Endothelial cell of umbilical vein (primary cell): ENCODE measurements at regions not wholly inside any gene's neighbourhood (a gene's known extent, or its start where the extent isn't known, plus 50 kb on each side); places are given as distances from the start of the nearest gene placed in this dataset.

Experiments used
- BruUV-seq: library from RNA; stranded (reverse); fragments of 400-500 nt; replicated peaks from 2 replicates; lab custom pipeline; 2021; lab: Mats Ljungman, UMichigan
- CTCF ChIA-PET: fragments of 300-600, 350-600 bp; sonication (Branson Sonifier 250); formaldehyde crosslinking; loops from one replicate; lab custom pipeline; 2021; ENCODE audit warnings: antibody characterized with exemption, inconsistent platforms; lab: Charles Lee
- POLR2A ChIA-PET: fragments of 300-600, 350-600 bp; sonication (Branson Sonifier 250); formaldehyde crosslinking; loops from one replicate; lab custom pipeline; 2021; ENCODE audit warnings: antibody characterized with exemption, inconsistent platforms; lab: Charles Lee
- DNase-seq: peaks from one replicate; pipeline ENCODE4 v3.0.0-alpha.2; 2011; ENCODE audit warnings: low read depth, low spot score
- FAIRE-seq: peaks from 2 replicates; lab custom pipeline; 2011; peaks lifted over from hg19 to GRCh38; lab: Jason Lieb, UNC
- H2AFZ ChIP-seq: 2 replicates; pipeline ENCODE4 v1.6.0; 2012; ENCODE audit warnings: low read depth, low read length, control low read depth, inconsistent platforms
- H3K27ac ChIP-seq: 2 replicates; pipeline ENCODE4 v1.5.1; 2011; ENCODE audit warnings: low read depth, mild to moderate bottlenecking, control low read depth, low read length, moderate library complexity; ENCODE audit not compliant: insufficient read depth
- H3K27me3 ChIP-seq, 2 experiments: 2 replicates each; pipeline versions ENCODE4 v1.6.0 to v1.6.1; 2011; ENCODE audit warnings: low read length in 2 of 2, mixed read lengths in 1 of 2; ENCODE audit not compliant: control insufficient read depth in 2 of 2, insufficient read depth in 2 of 2
- H3K36me3 ChIP-seq, 2 experiments: 2 replicates in 1 of 2; 3 replicates in 1 of 2; pipeline ENCODE4 v1.5.1; 2011; ENCODE audit warnings: low read length in 2 of 2, mild to moderate bottlenecking in 1 of 2, moderate library complexity in 1 of 2; ENCODE audit not compliant: control insufficient read depth in 2 of 2, insufficient read depth in 2 of 2; ENCODE audit errors: extremely low read depth in 1 of 2
- H3K4me1 ChIP-seq: 3 replicates; pipeline ENCODE4 v1.5.1; 2011; ENCODE audit warnings: mild to moderate bottlenecking, low read length; ENCODE audit not compliant: control insufficient read depth, insufficient read depth; ENCODE audit errors: extremely low read depth
- H3K4me2 ChIP-seq: 2 replicates; pipeline ENCODE4 v1.6.1; 2011; ENCODE audit warnings: low read length, control low read depth, mixed read lengths; ENCODE audit not compliant: insufficient read depth
- H3K4me3 ChIP-seq, 3 experiments: fragments of 200-600 bp in 1 of 3; sonication (generic), shearing (Covaris generic) in 1 of 3; replicated peaks in 1 of 3; 2 replicates each; pipeline ENCODE4 v1.5.1; 2011 to 2016; ENCODE audit warnings: control low read depth in 3 of 3, low read length in 3 of 3, mild to moderate bottlenecking in 2 of 3, inconsistent platforms in 1 of 3, low read depth in 1 of 3, moderate library complexity in 1 of 3; ENCODE audit not compliant: insufficient read depth in 1 of 3
- H3K79me2 ChIP-seq: 2 replicates; pipeline ENCODE4 v1.6.0; 2012; ENCODE audit warnings: low read length, inconsistent platforms; ENCODE audit not compliant: control insufficient read depth, insufficient read depth
- H3K9ac ChIP-seq: replicated peaks from 2 replicates; pipeline ENCODE3; 2011; ENCODE audit warnings: low read length, control low read depth; ENCODE audit not compliant: insufficient read depth; ENCODE audit errors: extremely low read depth
- H3K9me1 ChIP-seq: replicated peaks from 3 replicates; pipeline ENCODE4 v1.6.0; 2011; ENCODE audit warnings: mild to moderate bottlenecking, low read length; ENCODE audit not compliant: control insufficient read depth, insufficient read depth; ENCODE audit errors: extremely low read depth
- H3K9me3 ChIP-seq: replicated peaks from 2 replicates; pipeline ENCODE4 v1.5.1; 2012; ENCODE audit warnings: low read length, inconsistent platforms; ENCODE audit not compliant: control insufficient read depth, insufficient read depth
- H4K20me1 ChIP-seq: replicated peaks from 2 replicates; pipeline ENCODE3; 2011; ENCODE audit warnings: mild to moderate bottlenecking, low read length; ENCODE audit not compliant: control insufficient read depth, insufficient read depth; ENCODE audit errors: extremely low read depth
- EZH2 ChIP-seq: IDR thresholded peaks from 2 replicates; pipeline ENCODE4 v1.6.1; 2012; ENCODE audit warnings: borderline replicate concordance, low read depth, mild to moderate bottlenecking, moderate library complexity, low read length, inconsistent platforms; ENCODE audit not compliant: severe bottlenecking
- FOS ChIP-seq: IDR thresholded peaks from 2 replicates; pipeline ENCODE4 v1.6.1; 2011; ENCODE audit warnings: mild to moderate bottlenecking, low read length, moderate library complexity, borderline replicate concordance; ENCODE audit not compliant: insufficient read depth
- GATA2 ChIP-seq: IDR thresholded peaks from 2 replicates; pipeline ENCODE4 v1.7.0; 2011; ENCODE audit warnings: low read depth, mild to moderate bottlenecking, moderate library complexity, mixed read lengths, low read length; ENCODE audit not compliant: insufficient read length, insufficient read depth
- JUN ChIP-seq: IDR thresholded peaks from 2 replicates; pipeline ENCODE4 v1.6.1; 2011; ENCODE audit warnings: borderline replicate concordance, low read depth; ENCODE audit not compliant: insufficient read length, insufficient read depth
- MYC ChIP-seq: IDR thresholded peaks from one replicate; pipeline ENCODE4 v1.6.1; 2011; ENCODE audit warnings: mild to moderate bottlenecking, low read depth, low read length
- POLR2A ChIP-seq: IDR thresholded peaks from 2 replicates; pipeline ENCODE4 v1.6.1; 2012; ENCODE audit warnings: low read depth, mild to moderate bottlenecking, control low read depth, low read length
- POLR2AphosphoS5 ChIP-seq: IDR thresholded peaks from 2 replicates; pipeline ENCODE4 v1.6.1; 2012; ENCODE audit warnings: low read depth, mild to moderate bottlenecking, control low read depth, low read length, moderate library complexity; ENCODE audit not compliant: insufficient read depth
- dilution Hi-C: fragments of 300-500 bp; cut with MboI; formaldehyde crosslinking; loops from one replicate; pipeline ENCODE4 v1.15.0; 2019; ENCODE audit warnings: low sequenced_read_pairs; ENCODE audit not compliant: extremely low pct_ligation_motif_present
- intact Hi-C: fragments of 100-400 bp; cut with micrococcal nuclease; formaldehyde crosslinking; loops from one replicate; pipeline ENCODE4 v1.10.0; 2022
- TF ChIP-seq, protein P1 (sequence below): IDR thresholded peaks from 2 replicates; pipeline ENCODE4 v1.6.1; 2011; ENCODE audit not compliant: insufficient read depth, insufficient read length
- TF ChIP-seq, protein P2 (sequence below), 2 donors: IDR thresholded peaks; 1 replicate in 1 of 2; 2 replicates in 1 of 2; pipeline ENCODE4 v1.5.1; 2011; ENCODE audit warnings: low read length in 2 of 2, mild to moderate bottlenecking in 2 of 2, moderate library complexity in 2 of 2, control low read depth in 1 of 2, inconsistent platforms in 1 of 2, low read depth in 1 of 2; ENCODE audit not compliant: insufficient read depth in 1 of 2; ENCODE audit errors: extremely low read depth in 1 of 2

DNA sequence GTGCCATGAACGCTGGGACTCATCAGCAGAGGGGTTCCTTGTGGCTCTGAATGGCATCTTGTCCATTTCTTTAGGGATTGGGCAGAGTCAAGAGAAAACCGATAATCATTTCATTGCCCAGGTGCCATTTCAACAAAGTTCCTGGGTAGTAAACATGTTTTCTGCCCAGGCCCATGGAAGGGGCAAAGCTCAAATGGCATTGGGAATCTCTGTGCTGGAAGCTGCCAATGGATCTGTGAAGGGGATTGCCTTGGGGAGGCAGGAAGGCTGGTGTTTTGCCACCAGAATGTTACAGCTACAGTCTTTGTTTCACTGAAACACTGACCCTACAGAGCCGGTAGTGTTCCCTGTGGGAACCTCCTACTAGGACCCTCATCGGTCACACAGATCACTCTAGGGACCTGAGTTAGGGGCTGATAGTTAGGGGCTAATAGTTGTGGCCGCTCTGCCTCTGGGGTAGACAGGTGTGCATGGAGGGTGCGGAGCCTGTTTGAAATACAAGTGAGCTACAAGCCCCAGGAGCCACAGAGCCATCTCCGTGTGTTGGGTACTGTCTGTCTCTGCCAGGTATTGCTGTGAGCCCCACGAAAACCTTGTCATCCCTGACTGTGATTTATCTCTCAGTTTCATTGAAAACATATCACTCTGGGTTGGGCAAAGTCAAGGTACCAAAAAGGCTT, 224.4 kb upstream of the COPS8 start:
- POLR2A ChIA-PET = no interaction called here
- TF ChIP-seq POLR2AphosphoS5 (no peak), FOS (no peak), EZH2 (no peak), JUN (no peak), MYC (no peak), GATA2 (no peak), POLR2A (no peak)
- TF ChIP-seq, protein P1, sequence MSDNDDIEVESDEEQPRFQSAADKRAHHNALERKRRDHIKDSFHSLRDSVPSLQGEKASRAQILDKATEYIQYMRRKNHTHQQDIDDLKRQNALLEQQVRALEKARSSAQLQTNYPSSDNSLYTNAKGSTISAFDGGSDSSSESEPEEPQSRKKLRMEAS = no peak
- TF ChIP-seq, protein P2, sequence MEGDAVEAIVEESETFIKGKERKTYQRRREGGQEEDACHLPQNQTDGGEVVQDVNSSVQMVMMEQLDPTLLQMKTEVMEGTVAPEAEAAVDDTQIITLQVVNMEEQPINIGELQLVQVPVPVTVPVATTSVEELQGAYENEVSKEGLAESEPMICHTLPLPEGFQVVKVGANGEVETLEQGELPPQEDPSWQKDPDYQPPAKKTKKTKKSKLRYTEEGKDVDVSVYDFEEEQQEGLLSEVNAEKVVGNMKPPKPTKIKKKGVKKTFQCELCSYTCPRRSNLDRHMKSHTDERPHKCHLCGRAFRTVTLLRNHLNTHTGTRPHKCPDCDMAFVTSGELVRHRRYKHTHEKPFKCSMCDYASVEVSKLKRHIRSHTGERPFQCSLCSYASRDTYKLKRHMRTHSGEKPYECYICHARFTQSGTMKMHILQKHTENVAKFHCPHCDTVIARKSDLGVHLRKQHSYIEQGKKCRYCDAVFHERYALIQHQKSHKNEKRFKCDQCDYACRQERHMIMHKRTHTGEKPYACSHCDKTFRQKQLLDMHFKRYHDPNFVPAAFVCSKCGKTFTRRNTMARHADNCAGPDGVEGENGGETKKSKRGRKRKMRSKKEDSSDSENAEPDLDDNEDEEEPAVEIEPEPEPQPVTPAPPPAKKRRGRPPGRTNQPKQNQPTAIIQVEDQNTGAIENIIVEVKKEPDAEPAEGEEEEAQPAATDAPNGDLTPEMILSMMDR (IDR thresholded peaks at IDR 0.05; ENCODE audit: extremely low read depth in 1 of 2, insufficient read depth in 1 of 2, low read depth in 1 of 2, low read length in 2 of 2) = no peak
- FAIRE-seq (no peak), DNase-seq (no peak)
- no peak overlapping the region for H2AFZ ChIP-seq
- BruUV-seq = no TSS peak
- no peaks in the 10 kb centered on the region for H3K9me1 ChIP-seq
- no peak overlapping the region for H3K4me2 ChIP-seq
- H3K4me1 ChIP-seq = no peaks in the 10 kb centered on the region
- no peak overlapping the region for H3K27ac ChIP-seq
- no peaks in the 10 kb centered on the region for H3K36me3 ChIP-seq
- intact Hi-C loops = no loop called here
- no peak overlapping the region for H3K9ac ChIP-seq
- H3K27me3 ChIP-seq = no peaks in the 10 kb centered on the region
- H3K79me2 ChIP-seq = no peaks in the 10 kb centered on the region
- H4K20me1 ChIP-seq = no peaks in the 10 kb centered on the region
- CTCF ChIA-PET = no interaction called here
- H3K4me3 ChIP-seq = no peak overlapping the region
- dilution Hi-C loops = no loop called here
- H3K9me3 ChIP-seq = no peaks in the 10 kb centered on the region
